GM23338 (cell line): ENCODE measurements at regions not wholly inside any gene's neighbourhood (a gene's known extent, or its start where the extent isn't known, plus 50 kb on each side); places are given as distances from the start of the nearest gene placed in this dataset.

Experiments
- EZH2 ChIP-seq: fragments of 200-600 bp; sonication (generic); IDR thresholded peaks from one replicate; pipeline ENCODE4 v1.8.0; 2017; ENCODE audit warnings: antibody characterized with exemption, mild to moderate bottlenecking, low read depth; ENCODE audit not compliant: unreplicated experiment
- EZH2phosphoT487 ChIP-seq: fragments of 200-600 bp; sonication (generic); IDR thresholded peaks from one replicate; pipeline ENCODE4 v1.8.1; 2018; ENCODE audit warnings: antibody characterized with exemption; ENCODE audit not compliant: unreplicated experiment
- JUNB ChIP-seq: IDR thresholded peaks from one replicate; pipeline ENCODE4 v1.6.1; 2016; ENCODE audit warnings: antibody characterized with exemption; ENCODE audit not compliant: unreplicated experiment
- POLR2AphosphoS5 ChIP-seq: IDR thresholded peaks from 2 replicates; pipeline ENCODE4 v1.6.1; 2016; ENCODE audit warnings: antibody characterized with exemption, low read depth
- TF ChIP-seq, protein P1 (sequence below), 2 experiments: fragments of 200-600 bp in 1 of 2; sonication (generic) in 1 of 2; conservative IDR thresholded peaks; 2 replicates each; pipeline versions ENCODE4 v1.5.1 to v1.6.1; 2016 to 2017; ENCODE audit warnings: antibody characterized with exemption in 2 of 2, low read depth in 2 of 2, mild to moderate bottlenecking in 2 of 2, moderate library complexity in 1 of 2

DNA sequence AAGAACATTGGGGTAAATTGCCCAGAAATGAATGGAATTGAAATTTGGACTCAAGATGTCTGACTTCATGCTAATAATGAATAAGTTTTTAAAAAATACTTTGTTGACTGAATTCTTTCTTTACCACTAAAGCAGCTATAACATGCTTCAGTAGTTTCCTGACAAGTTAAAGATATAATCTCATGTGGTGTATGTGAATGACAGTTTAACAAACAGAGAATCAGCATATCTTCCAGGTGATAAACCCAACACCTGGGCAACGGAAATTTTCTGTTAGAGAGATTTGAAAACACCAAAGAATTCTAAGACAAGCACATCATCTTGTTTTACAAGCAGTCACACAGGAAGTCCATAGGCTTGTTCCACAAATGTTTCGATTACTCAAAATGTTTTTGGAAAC lies 372.6 kb upstream of the VRK2 start:
- TF ChIP-seq EZH2phosphoT487: no peak
- TF ChIP-seq, protein P1, sequence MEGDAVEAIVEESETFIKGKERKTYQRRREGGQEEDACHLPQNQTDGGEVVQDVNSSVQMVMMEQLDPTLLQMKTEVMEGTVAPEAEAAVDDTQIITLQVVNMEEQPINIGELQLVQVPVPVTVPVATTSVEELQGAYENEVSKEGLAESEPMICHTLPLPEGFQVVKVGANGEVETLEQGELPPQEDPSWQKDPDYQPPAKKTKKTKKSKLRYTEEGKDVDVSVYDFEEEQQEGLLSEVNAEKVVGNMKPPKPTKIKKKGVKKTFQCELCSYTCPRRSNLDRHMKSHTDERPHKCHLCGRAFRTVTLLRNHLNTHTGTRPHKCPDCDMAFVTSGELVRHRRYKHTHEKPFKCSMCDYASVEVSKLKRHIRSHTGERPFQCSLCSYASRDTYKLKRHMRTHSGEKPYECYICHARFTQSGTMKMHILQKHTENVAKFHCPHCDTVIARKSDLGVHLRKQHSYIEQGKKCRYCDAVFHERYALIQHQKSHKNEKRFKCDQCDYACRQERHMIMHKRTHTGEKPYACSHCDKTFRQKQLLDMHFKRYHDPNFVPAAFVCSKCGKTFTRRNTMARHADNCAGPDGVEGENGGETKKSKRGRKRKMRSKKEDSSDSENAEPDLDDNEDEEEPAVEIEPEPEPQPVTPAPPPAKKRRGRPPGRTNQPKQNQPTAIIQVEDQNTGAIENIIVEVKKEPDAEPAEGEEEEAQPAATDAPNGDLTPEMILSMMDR (conservative IDR thresholded peaks at IDR 0.05; ENCODE audit: low read depth in 2 of 2): no peak
- TF ChIP-seq EZH2: no peak
- TF ChIP-seq JUNB: no peak
- no peak for TF ChIP-seq POLR2AphosphoS5
